Activated CD8-positive, alpha-beta memory T cell treated with anti-CD3 and anti-CD28 coated beads, Interleukin-2, amount 10 ng/mL, durations not matched to agents 7 days and 5 days (primary cell): ENCODE measurements at regions not wholly inside any gene's neighbourhood (a gene's known extent, or its start where the extent isn't known, plus 50 kb on each side); places are given as distances from the start of the nearest gene placed in this dataset.

Experiments
- ATAC-seq: fragments of 150-1000 bp; cut with Tn5 transposase; one replicate; pipeline ENCODE4 v1.10.0; 2021; ENCODE audit warnings: moderate library complexity
- CTCF ChIA-PET: fragments of 350-600 bp; sonication (Branson Sonifier 250); formaldehyde crosslinking; loops from one replicate; lab custom pipeline; 2021; ENCODE audit warnings: antibody characterized with exemption; lab: Charles Lee
- DNase-seq: peaks from one replicate; pipeline ENCODE4 v3.0.0-alpha.2; 2020
- H3K27ac Mint-ChIP-seq: one replicate; pipeline ENCODE4 v1.8.0; 2021; ENCODE audit warnings: mild to moderate bottlenecking, mixed read lengths
- H3K27me3 Mint-ChIP-seq: one replicate; pipeline ENCODE4 v1.8.0; 2021; ENCODE audit warnings: mixed read lengths
- H3K36me3 Mint-ChIP-seq: one replicate; pipeline ENCODE4 v1.8.0; 2021; ENCODE audit warnings: mild to moderate bottlenecking, mixed read lengths
- H3K4me1 Mint-ChIP-seq: one replicate; pipeline ENCODE4 v1.8.0; 2021; ENCODE audit warnings: mixed read lengths
- H3K4me3 Mint-ChIP-seq: one replicate; pipeline ENCODE4 v1.8.0; 2021; ENCODE audit warnings: mild to moderate bottlenecking, moderate library complexity, mixed read lengths
- H3K9me3 Mint-ChIP-seq: one replicate; pipeline ENCODE4 v1.8.0; 2022; ENCODE audit warnings: low read depth, mixed read lengths

GRCh38 chr16:86917471-86918365 lies 339.4 kb downstream of the FOXL1 start:
- no peak overlapping the region for H3K27ac Mint-ChIP-seq
- peaks cover 2% of the 10 kb centered on the region for H3K27me3 Mint-ChIP-seq
- ATAC-seq: no peak

GRCh38 chr16:86918637-86919036 lies 340.3 kb downstream of the FOXL1 start:
- Mint-ChIP-seq H3K36me3 (peaks cover 2% of the 10 kb centered on the region), H3K4me1 (no peaks in the 10 kb centered on the region), H3K9me3 (no peaks in the 10 kb centered on the region), H3K4me3 (no peak overlapping the region), H3K27me3 (peaks cover 5% of the 10 kb centered on the region), H3K27ac (no peak overlapping the region)
- ATAC-seq (no peak), DNase-seq (no peak)
- CTCF ChIA-PET: no interaction called here

More at GRCh38 chr16:86917471-86918365, 339.4 kb downstream of the FOXL1 start:
- DNase-seq: no peak
- no peaks in the 10 kb centered on the region for H3K9me3 Mint-ChIP-seq
- CTCF ChIA-PET: no interaction called here
- no peaks in the 10 kb centered on the region for H3K4me1 Mint-ChIP-seq
- H3K36me3 Mint-ChIP-seq: peaks cover 2% of the 10 kb centered on the region
- H3K4me3 Mint-ChIP-seq: no peak overlapping the region

GRCh38 chr16:86919078-86919477 lies 340.7 kb downstream of the FOXL1 start:
- peaks cover 2% of the 10 kb centered on the region for H3K36me3 Mint-ChIP-seq
- no peak for ATAC-seq
- H3K27me3 Mint-ChIP-seq: peaks cover 8% of the 10 kb centered on the region
- H3K4me3 Mint-ChIP-seq: no peak overlapping the region
- CTCF ChIA-PET: no interaction called here
- DNase-seq: no peak
- no peaks in the 10 kb centered on the region for H3K9me3 Mint-ChIP-seq
- H3K27ac Mint-ChIP-seq: no peak overlapping the region
- H3K4me1 Mint-ChIP-seq: no peaks in the 10 kb centered on the region

GRCh38 chr16:86919578-86920305 lies 341.4 kb downstream of the FOXL1 start:
- Mint-ChIP-seq H3K27ac (no peak overlapping the region), H3K4me1 (no peaks in the 10 kb centered on the region), H3K9me3 (no peaks in the 10 kb centered on the region), H3K4me3 (no peak overlapping the region), H3K36me3 (peaks cover 2% of the 10 kb centered on the region), H3K27me3 (peaks cover 8% of the 10 kb centered on the region)
- ATAC-seq (no peak), DNase-seq (no peak)
- CTCF ChIA-PET: no interaction called here

GRCh38 chr16:86921289-86921688 lies 342.9 kb downstream of the FOXL1 start:
- CTCF ChIA-PET: no interaction called here

GRCh38 chr16:86922311-86922710 lies 344.0 kb downstream of the FOXL1 start:
- peaks cover 2% of the 10 kb centered on the region for H3K36me3 Mint-ChIP-seq
- no peak overlapping the region for H3K4me3 Mint-ChIP-seq
- no peak overlapping the region for H3K27ac Mint-ChIP-seq
- DNase-seq (no peak), ATAC-seq (no peak)
- H3K9me3 Mint-ChIP-seq: no peaks in the 10 kb centered on the region
- H3K4me1 Mint-ChIP-seq: no peaks in the 10 kb centered on the region
- H3K27me3 Mint-ChIP-seq: peaks cover 30% of the 10 kb centered on the region
- CTCF ChIA-PET: no interaction called here

More at GRCh38 chr16:86921289-86921688, 342.9 kb downstream of the FOXL1 start:
- no peak overlapping the region for H3K4me3 Mint-ChIP-seq
- no peak for DNase-seq
- no peaks in the 10 kb centered on the region for H3K9me3 Mint-ChIP-seq
- H3K36me3 Mint-ChIP-seq: peaks cover 2% of the 10 kb centered on the region
- peaks cover 24% of the 10 kb centered on the region for H3K27me3 Mint-ChIP-seq
- H3K27ac Mint-ChIP-seq: no peak overlapping the region
- ATAC-seq: no peak
- H3K4me1 Mint-ChIP-seq: no peaks in the 10 kb centered on the region

GRCh38 chr16:86923656-86924055 lies 345.3 kb downstream of the FOXL1 start:
- Mint-ChIP-seq H3K9me3 (no peaks in the 10 kb centered on the region), H3K4me3 (no peak overlapping the region), H3K4me1 (no peaks in the 10 kb centered on the region), H3K27me3 (peaks cover 39% of the 10 kb centered on the region), H3K27ac (no peak overlapping the region), H3K36me3 (peaks cover 2% of the 10 kb centered on the region)
- ATAC-seq (no peak), DNase-seq (no peak)
- CTCF ChIA-PET: no interaction called here

- DNase-seq (no peak), ATAC-seq (no peak)
- no peak overlapping the region for H3K27ac Mint-ChIP-seq
- H3K4me3 Mint-ChIP-seq: no peak overlapping the region
- H3K36me3 Mint-ChIP-seq: peaks cover 2% of the 10 kb centered on the region
- peaks cover 47% of the 10 kb centered on the region for H3K27me3 Mint-ChIP-seq
- H3K9me3 Mint-ChIP-seq: no peaks in the 10 kb centered on the region
- H3K4me1 Mint-ChIP-seq: no peaks in the 10 kb centered on the region
- CTCF ChIA-PET: no interaction called here
These were observed 346.2 kb downstream of the FOXL1 start for GRCh38 chr16:86924537-86924936.

GRCh38 chr16:86925067-86925791 lies 346.9 kb downstream of the FOXL1 start:
- H3K36me3 Mint-ChIP-seq: peaks cover 2% of the 10 kb centered on the region
- H3K4me1 Mint-ChIP-seq: no peaks in the 10 kb centered on the region
- peaks cover 53% of the 10 kb centered on the region for H3K27me3 Mint-ChIP-seq
- DNase-seq (no peak), ATAC-seq (no peak)
- no peaks in the 10 kb centered on the region for H3K9me3 Mint-ChIP-seq
- H3K4me3 Mint-ChIP-seq: no peak overlapping the region
- no peak overlapping the region for H3K27ac Mint-ChIP-seq
- CTCF ChIA-PET: no interaction called here

- Mint-ChIP-seq H3K4me3 (no peak overlapping the region), H3K4me1 (no peaks in the 10 kb centered on the region), H3K27ac (no peak overlapping the region), H3K27me3 (peaks cover 56% of the 10 kb centered on the region), H3K36me3 (peaks cover 3% of the 10 kb centered on the region), H3K9me3 (no peaks in the 10 kb centered on the region)
- CTCF ChIA-PET: no interaction called here
- DNase-seq: no peak
- ATAC-seq: no peak
These were observed 348.1 kb downstream of the FOXL1 start for GRCh38 chr16:86926181-86927094.

- H3K27me3 Mint-ChIP-seq: peaks cover 54% of the 10 kb centered on the region
These were observed 349.4 kb downstream of the FOXL1 start for GRCh38 chr16:86927699-86928098.

GRCh38 chr16:86928523-86929011 lies 350.2 kb downstream of the FOXL1 start:
- CTCF ChIA-PET: interaction anchor here (0.5 kb wide), 1 partner anchor 1345 kb away, joined by 3 read pairs; no protein-coding TSS in a partner anchor
- DNase-seq (no peak), ATAC-seq (no peak)
- H3K4me1 Mint-ChIP-seq: no peaks in the 10 kb centered on the region
- no peak overlapping the region for H3K27ac Mint-ChIP-seq
- peaks cover 1% of the 10 kb centered on the region for H3K36me3 Mint-ChIP-seq
- H3K4me3 Mint-ChIP-seq: no peak overlapping the region
- H3K27me3 Mint-ChIP-seq: peaks cover 52% of the 10 kb centered on the region
- H3K9me3 Mint-ChIP-seq: no peaks in the 10 kb centered on the region

More at GRCh38 chr16:86927699-86928098, 349.4 kb downstream of the FOXL1 start:
- no peak overlapping the region for H3K27ac Mint-ChIP-seq
- CTCF ChIA-PET: no interaction called here
- no peaks in the 10 kb centered on the region for H3K4me1 Mint-ChIP-seq
- DNase-seq (no peak), ATAC-seq (no peak)
- no peak overlapping the region for H3K4me3 Mint-ChIP-seq
- H3K9me3 Mint-ChIP-seq: no peaks in the 10 kb centered on the region
- peaks cover 1% of the 10 kb centered on the region for H3K36me3 Mint-ChIP-seq
